GM19238 (cell line): ENCODE measurements at regions not wholly inside any gene's neighbourhood (a gene's known extent, or its start where the extent isn't known, plus 50 kb on each side); places are given as distances from the start of the nearest gene placed in this dataset.

Experiments used
- DNase-seq: peaks from one replicate; pipeline ENCODE4 v3.0.0; 2011; ENCODE audit warnings: low spot score; ENCODE audit not compliant: insufficient read length

- DNase-seq: no peak
These were observed 206.1 kb downstream of the HAPSTR1 start for GRCh38 chr16:9297437-9298113.

- DNase-seq: no peak
These were observed 208.8 kb downstream of the HAPSTR1 start for GRCh38 chr16:9300252-9300651.

GRCh38 chr16:9302072-9302471, 210.6 kb downstream of the HAPSTR1 start:
- no peak for DNase-seq

- DNase-seq: no peak
These were observed 215.3 kb downstream of the HAPSTR1 start for GRCh38 chr16:9306753-9307152.

- DNase-seq: no peak
These were observed 216.0 kb downstream of the HAPSTR1 start for GRCh38 chr16:9307446-9307845.

GRCh38 chr16:9308356-9308801, 216.9 kb downstream of the HAPSTR1 start:
- no peak for DNase-seq

GRCh38 chr16:9308850-9309249, 217.4 kb downstream of the HAPSTR1 start:
- no peak for DNase-seq

GRCh38 chr16:9309844-9310243, 218.4 kb downstream of the HAPSTR1 start:
- no peak for DNase-seq

GRCh38 chr16:9311303-9311954, 220.0 kb downstream of the HAPSTR1 start:
- DNase-seq: no peak

GRCh38 chr16:9316008-9316407, 224.6 kb downstream of the HAPSTR1 start:
- DNase-seq: no peak

- DNase-seq: no peak
These were observed 225.2 kb downstream of the HAPSTR1 start for GRCh38 chr16:9316615-9317014.

- DNase-seq: no peak
These were observed 227.3 kb downstream of the HAPSTR1 start for GRCh38 chr16:9318764-9319163.

- DNase-seq: no peak
These were observed 231.3 kb downstream of the HAPSTR1 start for GRCh38 chr16:9322769-9323168.

GRCh38 chr16:9323170-9323569, 231.7 kb downstream of the HAPSTR1 start:
- DNase-seq: no peak

- DNase-seq: no peak
These were observed 235.8 kb downstream of the HAPSTR1 start for GRCh38 chr16:9327253-9327652.

GRCh38 chr16:9328411-9328810, 237.0 kb downstream of the HAPSTR1 start:
- DNase-seq: no peak

GRCh38 chr16:9330095-9330494, 238.7 kb downstream of the HAPSTR1 start:
- DNase-seq: no peak

GRCh38 chr16:9331503-9331902, 240.1 kb downstream of the HAPSTR1 start:
- DNase-seq: no peak

- no peak for DNase-seq
These were observed 241.2 kb downstream of the HAPSTR1 start for GRCh38 chr16:9332574-9333148.

GRCh38 chr16:9333469-9333868, 242.0 kb downstream of the HAPSTR1 start:
- no peak for DNase-seq

- no peak for DNase-seq
These were observed 242.7 kb downstream of the HAPSTR1 start for GRCh38 chr16:9334103-9334502.

- DNase-seq: no peak
These were observed 246.0 kb downstream of the HAPSTR1 start for GRCh38 chr16:9337308-9338032.
